GM23338 (cell line): ENCODE measurements at regions not wholly inside any gene's neighbourhood (a gene's known extent, or its start where the extent isn't known, plus 50 kb on each side); places are given as distances from the start of the nearest gene placed in this dataset.

Source experiments
- CREB1 ChIP-seq: fragments of 250-450 bp; sonication (Bioruptor Pico); IDR thresholded peaks from 2 replicates; pipeline ENCODE4 v1.5.0; 2020; ENCODE audit warnings: low read depth, mild to moderate bottlenecking, moderate library complexity
- EZH2 ChIP-seq: fragments of 200-600 bp; sonication (generic); IDR thresholded peaks from one replicate; pipeline ENCODE4 v1.8.0; 2017; ENCODE audit warnings: antibody characterized with exemption, mild to moderate bottlenecking, low read depth; ENCODE audit not compliant: unreplicated experiment
- EZH2phosphoT487 ChIP-seq: fragments of 200-600 bp; sonication (generic); IDR thresholded peaks from one replicate; pipeline ENCODE4 v1.8.1; 2018; ENCODE audit warnings: antibody characterized with exemption; ENCODE audit not compliant: unreplicated experiment
- JUNB ChIP-seq: IDR thresholded peaks from one replicate; pipeline ENCODE4 v1.6.1; 2016; ENCODE audit warnings: antibody characterized with exemption; ENCODE audit not compliant: unreplicated experiment
- NANOG ChIP-seq: IDR thresholded peaks from 2 replicates; pipeline ENCODE4 v1.6.1; 2016; ENCODE audit warnings: antibody characterized with exemption, borderline replicate concordance
- POLR2AphosphoS5 ChIP-seq: IDR thresholded peaks from 2 replicates; pipeline ENCODE4 v1.6.1; 2016; ENCODE audit warnings: antibody characterized with exemption, low read depth
- STAT1 ChIP-seq: IDR thresholded peaks from one replicate; pipeline ENCODE4 v1.6.1; 2016; ENCODE audit warnings: antibody characterized with exemption; ENCODE audit not compliant: unreplicated experiment
- ZNF114 ChIP-seq: fragments of 250-450 bp; sonication (Bioruptor Pico); IDR thresholded peaks from 2 replicates; pipeline ENCODE4 v1.5.0; 2020; ENCODE audit warnings: mild to moderate bottlenecking, moderate library complexity
- ZNF331 ChIP-seq: fragments of 250-450 bp; sonication (Bioruptor Pico); IDR thresholded peaks from 2 replicates; pipeline ENCODE4 v1.5.0; 2020; ENCODE audit warnings: low read depth, mild to moderate bottlenecking, moderate library complexity
- TF ChIP-seq, protein P1 (sequence below), 2 experiments: fragments of 200-600 bp in 1 of 2; sonication (generic) in 1 of 2; conservative IDR thresholded peaks; 2 replicates each; pipeline versions ENCODE4 v1.5.1 to v1.6.1; 2016 to 2017; ENCODE audit warnings: antibody characterized with exemption in 2 of 2, low read depth in 2 of 2, mild to moderate bottlenecking in 2 of 2, moderate library complexity in 1 of 2
- TF ChIP-seq, protein P2 (sequence below): IDR thresholded peaks from one replicate; pipeline ENCODE4 v1.6.1; 2018; ENCODE audit warnings: antibody characterized with exemption; ENCODE audit not compliant: unreplicated experiment
- TF ChIP-seq, protein P3 (sequence below): IDR thresholded peaks from 2 replicates; pipeline ENCODE4 v1.6.1; 2016; ENCODE audit warnings: antibody characterized with exemption

DNA sequence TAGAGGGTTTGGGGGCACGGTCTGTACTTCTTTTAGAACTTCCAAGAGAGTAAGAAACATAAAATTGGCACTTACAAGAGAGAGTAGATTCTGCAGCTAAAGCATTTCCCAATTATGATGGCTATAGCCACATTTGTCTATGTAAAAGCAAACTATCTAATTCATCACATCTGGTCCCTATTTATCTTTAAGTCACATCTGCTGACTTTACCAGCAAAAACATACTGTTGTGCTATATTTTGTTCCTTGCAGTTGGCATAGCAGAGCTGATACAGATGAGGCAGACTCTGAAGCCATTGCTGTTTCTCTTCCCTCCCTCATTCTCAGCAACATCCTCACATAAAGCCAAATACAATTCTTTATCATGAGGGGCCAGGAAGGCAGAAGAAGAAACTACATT lies 1533.5 kb upstream of the RAG2 start:
- TF ChIP-seq, protein P1, sequence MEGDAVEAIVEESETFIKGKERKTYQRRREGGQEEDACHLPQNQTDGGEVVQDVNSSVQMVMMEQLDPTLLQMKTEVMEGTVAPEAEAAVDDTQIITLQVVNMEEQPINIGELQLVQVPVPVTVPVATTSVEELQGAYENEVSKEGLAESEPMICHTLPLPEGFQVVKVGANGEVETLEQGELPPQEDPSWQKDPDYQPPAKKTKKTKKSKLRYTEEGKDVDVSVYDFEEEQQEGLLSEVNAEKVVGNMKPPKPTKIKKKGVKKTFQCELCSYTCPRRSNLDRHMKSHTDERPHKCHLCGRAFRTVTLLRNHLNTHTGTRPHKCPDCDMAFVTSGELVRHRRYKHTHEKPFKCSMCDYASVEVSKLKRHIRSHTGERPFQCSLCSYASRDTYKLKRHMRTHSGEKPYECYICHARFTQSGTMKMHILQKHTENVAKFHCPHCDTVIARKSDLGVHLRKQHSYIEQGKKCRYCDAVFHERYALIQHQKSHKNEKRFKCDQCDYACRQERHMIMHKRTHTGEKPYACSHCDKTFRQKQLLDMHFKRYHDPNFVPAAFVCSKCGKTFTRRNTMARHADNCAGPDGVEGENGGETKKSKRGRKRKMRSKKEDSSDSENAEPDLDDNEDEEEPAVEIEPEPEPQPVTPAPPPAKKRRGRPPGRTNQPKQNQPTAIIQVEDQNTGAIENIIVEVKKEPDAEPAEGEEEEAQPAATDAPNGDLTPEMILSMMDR (conservative IDR thresholded peaks at IDR 0.05; ENCODE audit: low read depth in 2 of 2): no peak
- TF ChIP-seq EZH2: no peak
- TF ChIP-seq POLR2AphosphoS5: no peak
- no peak for TF ChIP-seq EZH2phosphoT487
- no peak for TF ChIP-seq NANOG
- no peak for TF ChIP-seq CREB1 (CRISPR knock-in tag)
- TF ChIP-seq, protein P2, sequence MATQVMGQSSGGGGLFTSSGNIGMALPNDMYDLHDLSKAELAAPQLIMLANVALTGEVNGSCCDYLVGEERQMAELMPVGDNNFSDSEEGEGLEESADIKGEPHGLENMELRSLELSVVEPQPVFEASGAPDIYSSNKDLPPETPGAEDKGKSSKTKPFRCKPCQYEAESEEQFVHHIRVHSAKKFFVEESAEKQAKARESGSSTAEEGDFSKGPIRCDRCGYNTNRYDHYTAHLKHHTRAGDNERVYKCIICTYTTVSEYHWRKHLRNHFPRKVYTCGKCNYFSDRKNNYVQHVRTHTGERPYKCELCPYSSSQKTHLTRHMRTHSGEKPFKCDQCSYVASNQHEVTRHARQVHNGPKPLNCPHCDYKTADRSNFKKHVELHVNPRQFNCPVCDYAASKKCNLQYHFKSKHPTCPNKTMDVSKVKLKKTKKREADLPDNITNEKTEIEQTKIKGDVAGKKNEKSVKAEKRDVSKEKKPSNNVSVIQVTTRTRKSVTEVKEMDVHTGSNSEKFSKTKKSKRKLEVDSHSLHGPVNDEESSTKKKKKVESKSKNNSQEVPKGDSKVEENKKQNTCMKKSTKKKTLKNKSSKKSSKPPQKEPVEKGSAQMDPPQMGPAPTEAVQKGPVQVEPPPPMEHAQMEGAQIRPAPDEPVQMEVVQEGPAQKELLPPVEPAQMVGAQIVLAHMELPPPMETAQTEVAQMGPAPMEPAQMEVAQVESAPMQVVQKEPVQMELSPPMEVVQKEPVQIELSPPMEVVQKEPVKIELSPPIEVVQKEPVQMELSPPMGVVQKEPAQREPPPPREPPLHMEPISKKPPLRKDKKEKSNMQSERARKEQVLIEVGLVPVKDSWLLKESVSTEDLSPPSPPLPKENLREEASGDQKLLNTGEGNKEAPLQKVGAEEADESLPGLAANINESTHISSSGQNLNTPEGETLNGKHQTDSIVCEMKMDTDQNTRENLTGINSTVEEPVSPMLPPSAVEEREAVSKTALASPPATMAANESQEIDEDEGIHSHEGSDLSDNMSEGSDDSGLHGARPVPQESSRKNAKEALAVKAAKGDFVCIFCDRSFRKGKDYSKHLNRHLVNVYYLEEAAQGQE: no peak
- no peak for TF ChIP-seq JUNB
- TF ChIP-seq, protein P3, sequence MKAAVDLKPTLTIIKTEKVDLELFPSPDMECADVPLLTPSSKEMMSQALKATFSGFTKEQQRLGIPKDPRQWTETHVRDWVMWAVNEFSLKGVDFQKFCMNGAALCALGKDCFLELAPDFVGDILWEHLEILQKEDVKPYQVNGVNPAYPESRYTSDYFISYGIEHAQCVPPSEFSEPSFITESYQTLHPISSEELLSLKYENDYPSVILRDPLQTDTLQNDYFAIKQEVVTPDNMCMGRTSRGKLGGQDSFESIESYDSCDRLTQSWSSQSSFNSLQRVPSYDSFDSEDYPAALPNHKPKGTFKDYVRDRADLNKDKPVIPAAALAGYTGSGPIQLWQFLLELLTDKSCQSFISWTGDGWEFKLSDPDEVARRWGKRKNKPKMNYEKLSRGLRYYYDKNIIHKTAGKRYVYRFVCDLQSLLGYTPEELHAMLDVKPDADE: no peak
- no peak for TF ChIP-seq STAT1
- no peak for TF ChIP-seq ZNF331 (CRISPR knock-in tag)
- TF ChIP-seq ZNF114 (CRISPR knock-in tag): no peak
